NCI-H2227 (cell line): ENCODE measurements at regions not wholly inside any gene's neighbourhood (a gene's known extent, or its start where the extent isn't known, plus 50 kb on each side); places are given as distances from the start of the nearest gene placed in this dataset.

Experiments used
- DNase-seq: peaks from one replicate; lab custom pipeline; 2025; ENCODE audit not compliant: unreplicated experiment; lab: John Stamatoyannopoulos, UW

DNA sequence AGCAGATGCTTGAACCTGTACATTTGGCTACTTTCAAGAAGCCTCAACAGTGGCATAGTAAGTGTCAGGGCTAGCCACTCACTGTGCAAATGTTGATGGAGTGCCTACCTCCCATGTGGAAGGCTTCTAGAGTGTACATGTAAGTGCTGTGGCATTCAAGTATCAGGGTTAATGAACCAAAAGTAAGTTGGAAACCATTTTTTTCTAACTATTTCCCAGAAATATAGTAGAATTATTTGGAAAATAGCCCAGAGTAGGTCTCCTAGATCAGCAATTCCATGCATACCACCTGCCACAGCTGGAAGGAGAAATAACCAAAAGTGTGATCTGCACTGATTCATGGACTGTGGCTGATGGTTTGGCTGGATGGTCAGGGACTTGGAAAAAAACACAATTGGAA, 53.3 kb downstream of the FOXD1 start:
- no peak for DNase-seq

GRCh38 chr5:73394610-73395009, 54.0 kb downstream of the FOXD1 start:
- no peak for DNase-seq

DNA sequence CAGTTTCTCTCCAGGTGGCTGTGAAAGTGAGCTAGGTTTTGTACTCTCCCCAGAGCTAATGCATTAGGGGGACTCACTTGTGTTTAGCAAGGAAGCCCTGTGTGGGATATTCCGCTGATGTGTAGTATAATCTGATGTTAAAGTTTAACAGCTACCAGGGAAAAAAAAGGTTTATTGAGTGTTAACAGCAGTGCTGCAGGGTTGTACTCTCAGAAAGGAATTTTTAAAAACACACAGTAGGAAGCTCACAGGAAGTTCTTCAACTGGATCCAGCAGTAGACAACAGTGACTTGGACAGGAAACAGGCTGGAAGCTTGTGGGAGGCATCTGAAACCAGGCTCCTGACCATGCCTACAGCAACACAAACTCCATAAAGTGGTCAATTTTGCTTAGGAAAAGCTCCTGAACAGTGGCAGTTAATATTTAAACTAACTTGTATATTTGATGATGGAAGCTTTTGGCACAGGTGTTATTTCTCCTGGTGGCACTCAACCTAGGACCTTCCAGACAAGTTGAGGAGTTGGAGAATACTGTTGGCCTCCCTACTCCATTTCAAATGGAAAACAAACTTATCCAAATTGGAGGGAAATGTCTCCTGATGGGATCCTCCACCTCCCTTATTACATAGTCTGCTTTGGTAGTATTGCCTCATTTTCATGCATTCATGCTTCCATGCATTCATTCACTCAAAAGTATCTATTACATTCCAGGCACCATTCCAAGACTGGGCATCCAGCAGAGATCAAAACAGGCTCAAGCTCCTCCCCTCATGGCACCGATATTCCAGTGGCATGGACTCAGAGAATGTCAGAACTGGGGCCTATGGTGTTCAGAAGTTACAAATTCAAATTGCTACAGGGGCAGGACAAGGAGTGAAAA, 54.7 kb downstream of the FOXD1 start:
- no peak for DNase-seq

GRCh38 chr5:73392775-73393174, 55.8 kb downstream of the FOXD1 start:
- DNase-seq, result no peak

GRCh38 chr5:73391441-73391881, 57.1 kb downstream of the FOXD1 start:
- no peak for DNase-seq

DNA sequence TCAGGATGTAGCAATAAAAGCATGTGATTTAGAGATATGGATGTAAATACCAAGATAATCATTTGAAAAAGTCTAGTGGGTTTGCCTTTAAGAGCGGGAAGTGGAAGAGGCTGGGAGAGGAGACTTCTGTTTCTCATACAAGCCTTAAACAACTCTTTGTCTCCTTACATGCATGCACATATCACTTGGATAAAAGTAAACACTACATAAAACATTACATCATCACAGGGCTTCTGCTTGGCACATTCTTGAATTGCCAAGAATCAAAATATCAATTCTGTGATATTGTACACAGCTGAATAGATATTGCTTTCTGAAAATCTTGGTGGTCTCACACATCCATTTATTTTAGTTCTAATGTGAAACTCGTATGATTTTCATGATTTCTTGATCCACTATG, 57.6 kb downstream of the FOXD1 start:
- no peak for DNase-seq

DNA sequence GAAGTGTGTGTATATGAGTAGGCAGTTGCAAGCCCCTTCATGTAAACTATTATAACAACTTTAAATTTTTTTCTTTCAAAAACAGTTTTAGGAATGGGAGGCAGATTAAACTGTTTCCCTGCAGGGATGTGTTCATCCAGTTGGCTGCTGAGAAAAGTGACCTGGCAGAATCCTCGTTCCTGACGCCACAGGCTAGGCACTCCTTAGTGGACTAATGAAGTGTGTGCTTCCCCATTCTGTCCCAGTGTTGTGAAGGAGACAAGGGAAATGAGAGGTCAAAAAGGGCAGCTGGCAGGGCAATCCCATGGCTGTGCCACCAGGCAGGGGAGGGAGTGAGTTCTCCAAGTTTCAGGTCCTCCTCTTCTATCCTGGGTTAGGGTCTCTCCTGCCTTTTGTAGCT, 59.8 kb downstream of the FOXD1 start:
- no peak for DNase-seq

- no peak for DNase-seq
Observed at GRCh38 chr5:73388306-73388684, 60.3 kb downstream of the FOXD1 start.

DNA sequence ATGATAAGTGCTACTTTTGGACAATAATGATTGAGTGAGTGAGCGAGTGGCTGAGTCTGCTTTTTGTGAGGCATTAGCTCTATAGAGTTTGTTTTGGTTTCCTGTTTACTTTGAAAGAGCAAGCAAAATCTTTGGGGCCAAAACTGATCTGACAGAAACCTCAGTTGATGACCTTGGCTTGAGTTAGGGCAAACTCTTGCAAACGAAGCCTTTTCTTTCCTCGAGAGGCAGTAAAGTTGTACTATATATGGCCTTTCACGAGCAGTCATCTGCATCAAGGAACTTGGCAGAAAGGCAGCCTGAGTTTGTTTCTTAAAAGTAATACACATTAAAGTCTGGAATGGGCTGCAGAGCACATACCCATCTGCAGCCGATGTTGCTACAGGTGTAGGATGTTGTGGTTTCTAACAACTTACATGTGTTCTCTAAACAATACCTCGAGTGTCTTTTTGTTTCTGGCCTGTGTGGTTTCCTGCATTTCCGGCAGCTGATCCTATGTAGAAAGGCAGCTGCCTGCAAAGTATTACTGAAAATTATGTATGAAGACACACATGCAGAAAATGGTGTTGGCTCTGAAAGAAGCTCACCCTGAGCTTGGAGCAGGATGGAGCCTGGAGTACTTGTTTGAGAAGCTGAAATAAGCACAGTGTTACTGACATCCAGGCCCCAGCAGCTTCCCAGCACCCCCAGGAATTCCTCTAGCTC, 60.8 kb downstream of the FOXD1 start:
- DNase-seq, result no peak

GRCh38 chr5:73387149-73387591, 61.4 kb downstream of the FOXD1 start:
- DNase-seq, result no peak

GRCh38 chr5:73384861-73385260, 63.7 kb downstream of the FOXD1 start:
- DNase-seq, result no peak

- DNase-seq, result no peak
Observed at GRCh38 chr5:73382401-73382740, 66.2 kb downstream of the FOXD1 start.

DNA sequence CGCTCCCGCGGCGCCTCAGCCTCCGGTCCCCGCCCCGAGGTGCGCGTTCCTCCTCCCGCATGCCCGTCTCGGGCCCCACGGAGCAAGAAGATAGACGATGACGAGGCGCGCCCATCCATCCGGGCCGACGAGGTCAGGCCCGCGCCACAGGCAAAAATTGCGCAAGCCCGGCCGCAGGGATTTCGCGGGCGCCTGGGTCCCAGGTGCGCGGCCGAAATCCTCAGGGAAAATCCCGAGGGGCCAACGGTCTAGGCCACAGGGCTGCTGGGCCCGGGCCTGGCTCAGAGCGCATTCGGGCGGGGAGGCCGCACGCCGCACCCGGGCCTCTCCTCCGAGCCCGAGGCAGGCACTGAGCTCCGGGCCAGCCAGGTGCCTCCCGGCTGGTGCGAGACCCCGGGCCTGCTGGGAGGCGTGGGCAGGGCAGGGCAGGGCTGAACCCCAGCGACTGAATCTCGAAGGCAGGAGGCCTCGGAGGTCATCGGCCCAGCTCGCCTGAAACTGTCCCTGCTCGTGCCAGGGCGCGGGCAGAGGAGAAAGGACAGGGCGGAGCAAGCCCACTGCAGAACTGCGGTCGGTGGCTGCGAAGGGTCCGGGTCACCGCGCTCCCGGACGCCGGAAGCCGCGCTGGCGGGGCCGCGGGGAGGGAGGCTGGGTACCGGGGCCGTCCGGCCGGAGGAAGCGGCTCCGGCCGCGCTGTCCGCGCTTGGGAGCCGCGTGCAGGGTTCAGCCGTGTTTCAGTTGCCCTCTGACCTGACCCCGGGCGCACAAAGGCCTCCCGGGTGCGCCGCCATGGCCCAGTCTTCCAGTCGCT, 66.8 kb downstream of the FOXD1 start:
- no peak for DNase-seq

DNA sequence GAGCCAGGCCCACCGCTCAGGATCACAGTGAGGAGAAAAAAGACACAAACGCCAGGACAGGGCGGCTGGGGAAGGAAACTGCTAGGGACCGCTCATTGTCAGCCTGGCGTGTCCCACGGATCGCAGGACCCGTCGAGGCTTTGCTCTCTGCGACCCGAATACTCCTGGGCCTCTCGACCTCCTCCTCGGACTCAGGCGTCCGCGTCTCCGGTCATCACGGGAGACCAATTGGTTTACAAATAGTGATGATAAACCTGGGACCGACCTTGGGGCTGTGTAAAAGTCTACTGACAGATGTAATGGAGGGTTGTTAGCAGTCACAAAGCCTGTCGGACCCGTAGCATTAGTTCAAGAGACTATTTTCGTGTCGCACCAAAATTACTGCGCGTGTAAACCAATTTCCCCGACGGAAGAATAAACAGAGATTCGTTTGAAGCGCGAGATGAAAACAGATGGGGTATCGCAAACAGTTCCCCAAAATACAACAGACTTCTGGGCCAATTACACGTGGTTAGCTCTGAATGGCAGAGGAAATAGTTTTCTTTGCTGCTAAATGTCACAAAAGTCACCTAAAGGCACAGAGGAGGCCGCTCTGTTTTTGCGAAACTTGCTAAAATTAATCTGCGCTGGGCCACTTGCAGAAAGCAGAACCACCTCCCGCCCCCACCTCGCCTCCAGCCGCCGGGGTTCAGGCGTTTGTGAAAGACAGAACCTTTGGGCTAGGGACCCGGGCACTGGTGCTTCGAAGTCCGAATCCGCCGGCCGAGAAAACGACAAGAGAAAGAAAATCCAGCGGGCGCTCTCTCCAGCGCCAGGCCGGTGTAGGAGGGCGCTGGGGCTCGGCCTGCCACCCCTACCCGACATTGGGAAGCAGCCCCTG, 67.6 kb downstream of the FOXD1 start:
- DNase-seq, result no peak

GRCh38 chr5:73380041-73380440, 68.5 kb downstream of the FOXD1 start:
- DNase-seq, result no peak

DNA sequence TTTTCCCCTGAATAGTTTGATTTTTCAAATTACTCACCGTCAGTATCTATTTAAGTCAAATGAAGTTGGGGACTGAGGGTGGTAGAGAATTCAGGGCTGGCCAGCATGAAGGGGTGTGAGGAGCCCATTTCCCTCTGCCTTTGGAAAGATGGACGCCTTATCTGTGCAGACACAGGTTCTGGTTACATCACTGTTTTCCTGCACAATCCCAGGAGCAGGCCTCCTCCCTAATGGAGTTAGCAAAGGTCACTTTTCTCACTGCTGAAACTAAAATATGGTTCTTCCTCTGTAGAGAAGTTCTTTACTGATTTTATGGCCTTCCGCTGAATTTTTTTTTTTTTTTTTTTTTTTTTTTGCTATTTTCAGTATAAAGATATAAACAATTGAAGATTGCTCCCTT, 69.1 kb downstream of the FOXD1 start:
- DNase-seq, result no peak

DNA sequence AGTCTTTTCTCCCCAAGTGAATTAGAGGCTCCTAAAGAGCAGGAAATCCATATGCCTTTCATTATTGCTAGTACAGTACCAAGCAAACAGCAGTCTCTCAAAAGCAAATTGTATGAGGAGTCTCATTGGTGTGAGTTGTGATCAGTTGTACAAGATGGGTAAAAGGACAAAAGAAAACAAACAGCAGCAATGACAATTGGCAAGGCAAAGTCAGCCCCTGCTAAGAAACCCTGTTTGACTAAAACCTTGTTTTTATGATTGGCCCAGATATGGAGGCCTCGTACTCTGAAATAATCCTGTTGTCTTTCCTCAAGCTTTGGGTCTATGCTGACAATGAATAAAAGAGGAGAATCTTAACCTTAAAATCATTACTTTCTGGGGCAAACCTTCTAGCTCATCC, 69.8 kb downstream of the FOXD1 start:
- DNase-seq, result no peak

- DNase-seq, result no peak
Observed at GRCh38 chr5:73378070-73378469, 70.5 kb downstream of the FOXD1 start.

DNA sequence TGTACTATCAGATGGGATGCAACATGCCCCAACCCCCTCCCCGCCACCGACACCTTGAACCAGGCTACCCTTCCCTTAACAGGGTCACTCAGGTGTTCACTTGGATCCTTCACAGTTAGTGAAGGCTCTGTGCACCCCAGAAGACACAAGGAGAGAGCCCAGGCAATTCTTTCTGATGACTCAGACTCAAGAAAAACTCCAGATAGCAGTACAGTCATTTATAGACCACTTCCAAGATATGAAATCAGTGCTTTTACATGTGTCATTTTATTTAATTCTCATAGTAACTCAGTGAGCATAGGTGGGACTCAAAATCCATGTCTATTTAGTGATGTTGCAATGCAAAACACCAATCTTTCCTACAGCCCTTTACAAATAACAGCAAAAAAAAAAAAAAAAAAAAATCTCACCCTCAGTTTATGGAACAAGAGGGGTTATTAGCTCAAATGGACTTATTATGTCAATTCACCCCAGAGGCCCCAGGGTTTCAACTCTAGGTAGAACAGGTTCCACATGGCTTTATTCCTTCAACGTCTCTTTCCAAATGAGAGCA, 71.9 kb downstream of the FOXD1 start:
- no peak for DNase-seq

DNA sequence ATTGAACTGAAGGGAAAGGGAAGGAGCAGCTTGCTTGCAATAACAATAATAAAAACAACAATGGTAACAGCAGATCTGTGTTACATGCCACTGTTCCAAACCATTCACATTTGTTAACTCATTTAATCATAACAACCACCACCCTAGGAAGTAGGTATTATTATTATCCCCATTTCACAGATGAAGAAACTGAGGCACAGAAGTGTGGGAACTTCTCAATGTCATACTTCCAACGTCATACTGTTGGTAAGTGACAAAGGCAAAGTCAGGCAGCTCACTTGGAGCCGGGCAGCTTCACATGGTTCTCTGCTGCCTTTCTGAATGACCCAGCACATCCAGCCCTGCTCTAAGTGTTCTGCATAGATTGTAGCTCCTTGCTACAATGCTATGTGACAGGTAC, 72.6 kb downstream of the FOXD1 start:
- DNase-seq, result no peak

DNA sequence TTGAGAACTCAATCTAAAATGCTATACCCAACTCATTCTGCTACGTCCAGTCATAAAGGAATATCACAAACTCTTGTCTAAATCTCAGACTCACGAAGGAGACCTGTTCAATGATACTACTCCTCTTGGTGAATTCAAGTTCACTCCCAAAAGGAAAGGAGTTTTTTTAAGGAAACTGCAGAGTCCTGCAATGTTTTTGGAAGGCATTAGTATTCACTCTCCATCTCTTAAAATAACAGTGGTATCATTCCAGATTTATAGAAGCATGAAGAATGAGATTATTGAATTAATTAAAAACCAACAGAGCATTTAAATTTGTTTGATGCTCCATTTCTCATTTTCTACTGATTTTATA, 73.4 kb downstream of the FOXD1 start:
- no peak for DNase-seq
